MM.1S (cell line): ENCODE measurements at regions not wholly inside any gene's neighbourhood (a gene's known extent, or its start where the extent isn't known, plus 50 kb on each side); places are given as distances from the start of the nearest gene placed in this dataset.

ENCODE experiments used
- DNase-seq: peaks from one replicate; pipeline ENCODE4 v3.0.0-alpha.2; 2015
- H2AFZ ChIP-seq: fragments of 300-600 bp; sonication (generic); 2 replicates; pipeline ENCODE4 v1.6.0; 2016; ENCODE audit warnings: antibody characterized with exemption, low read length
- H3F3A ChIP-seq: fragments of 300-600 bp; sonication (generic); 2 replicates; pipeline ENCODE4 v1.6.1; 2016; ENCODE audit warnings: mild to moderate bottlenecking, antibody characterized with exemption, low read length, moderate library complexity, mixed read lengths; ENCODE audit not compliant: insufficient read depth
- H3K27ac ChIP-seq: fragments of 300-600 bp; sonication (generic); 2 replicates; pipeline ENCODE4 v1.5.1; 2016; ENCODE audit warnings: mild to moderate bottlenecking, low read length
- H3K27me3 ChIP-seq: fragments of 300-600 bp; sonication (generic); replicated peaks from 2 replicates; pipeline ENCODE4 v1.6.0; 2016; ENCODE audit warnings: low read length; ENCODE audit not compliant: insufficient read depth
- H3K36me3 ChIP-seq: fragments of 300-600 bp; sonication (generic); replicated peaks from 2 replicates; pipeline ENCODE4 v1.6.1; 2016; ENCODE audit warnings: mild to moderate bottlenecking, low read length, mixed read lengths; ENCODE audit not compliant: insufficient read depth
- H3K4me1 ChIP-seq: fragments of 300-600 bp; sonication (generic); 2 replicates; pipeline ENCODE4 v1.6.1; 2016; ENCODE audit warnings: low read length, mixed read lengths
- H3K4me2 ChIP-seq: fragments of 300-600 bp; sonication (generic); 2 replicates; pipeline ENCODE4 v1.6.0; 2016; ENCODE audit warnings: low read depth, low read length
- H3K4me3 ChIP-seq: fragments of 300-600 bp; sonication (generic); 2 replicates; pipeline ENCODE4 v1.5.1; 2016; ENCODE audit warnings: low read length, mixed read lengths
- H3K79me2 ChIP-seq: fragments of 300-600 bp; sonication (generic); 2 replicates; pipeline ENCODE4 v1.6.1; 2016; ENCODE audit warnings: mixed run types, low read length, mixed read lengths
- H3K9ac ChIP-seq: fragments of 300-600 bp; sonication (generic); 2 replicates; pipeline ENCODE4 v1.6.1; 2016; ENCODE audit warnings: low read length, mixed read lengths
- H3K9me2 ChIP-seq: fragments of 300-600 bp; sonication (generic); replicated peaks from 2 replicates; pipeline ENCODE4 v1.6.1; 2016; ENCODE audit warnings: mild to moderate bottlenecking, low read length, mixed read lengths; ENCODE audit not compliant: insufficient read depth
- H3K9me3 ChIP-seq: fragments of 300-600 bp; sonication (generic); replicated peaks from 2 replicates; pipeline ENCODE4 v1.6.1; 2016; ENCODE audit warnings: mild to moderate bottlenecking, low read length, mixed read lengths; ENCODE audit not compliant: insufficient read depth
- H4K20me1 ChIP-seq: fragments of 300-600 bp; sonication (generic); 2 replicates; pipeline ENCODE4 v1.6.1; 2016; ENCODE audit warnings: mild to moderate bottlenecking, low read length, moderate library complexity, mixed read lengths; ENCODE audit not compliant: insufficient read depth
- CTCF ChIP-seq: fragments of 300-600 bp; sonication (generic); IDR thresholded peaks from 2 replicates; pipeline ENCODE4 v1.5.1; 2016; ENCODE audit warnings: antibody characterized with exemption, low read length, mixed read lengths
- EZH2 ChIP-seq: fragments of 300-600 bp; sonication (generic); optimal IDR thresholded peaks from 2 replicates; pipeline ENCODE3; 2017; ENCODE audit warnings: low read depth, mild to moderate bottlenecking, antibody characterized with exemption, low read length, mixed read lengths
- EZH2phosphoT487 ChIP-seq: fragments of 300-600 bp; sonication (generic); IDR thresholded peaks from 2 replicates; pipeline ENCODE4 v1.6.1; 2018; ENCODE audit warnings: antibody characterized with exemption, low read length

- Histone ChIP-seq H3K36me3 (no peaks in the 10 kb centered on the region), H3K27ac (no peak overlapping the region), H3K9me2 (no peaks in the 10 kb centered on the region), H3K9me3 (no peaks in the 10 kb centered on the region), H4K20me1 (no peaks in the 10 kb centered on the region), H3K9ac (no peak overlapping the region), H3K79me2 (no peaks in the 10 kb centered on the region), H2AFZ (no peak overlapping the region), H3K4me1 (no peaks in the 10 kb centered on the region), H3F3A (no peaks in the 10 kb centered on the region), H3K4me2 (no peak overlapping the region), H3K4me3 (no peak overlapping the region), H3K27me3 (no peaks in the 10 kb centered on the region)
- DNase-seq, result no peak
- TF ChIP-seq CTCF (no peak), EZH2 (no peak), EZH2phosphoT487 (no peak)
Observed at GRCh38 chr4:19711871-19712270, 539.8 kb upstream of the SLIT2 start.

DNA sequence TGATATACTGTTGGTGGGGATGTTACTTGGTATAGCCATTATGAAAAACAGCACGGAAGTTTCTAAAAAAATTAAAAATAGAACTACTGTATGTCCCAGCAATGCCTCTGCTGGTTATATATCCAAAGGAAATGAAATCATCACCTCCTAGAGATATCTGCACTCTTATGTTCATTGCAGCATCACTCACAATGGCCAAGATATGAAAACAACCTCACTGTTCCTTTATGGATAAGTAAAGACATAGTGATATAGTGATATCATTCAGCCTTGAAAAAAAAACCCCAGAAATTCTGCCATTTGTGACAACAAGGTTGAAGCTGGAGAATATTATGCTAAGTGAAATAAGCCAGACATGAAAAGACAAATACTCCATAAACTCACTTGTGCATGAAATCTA is 543.8 kb upstream of the SLIT2 start:
- no peak overlapping the region for H3K9ac ChIP-seq
- H2AFZ ChIP-seq, result no peak overlapping the region
- TF ChIP-seq EZH2phosphoT487, result no peak
- no peak for TF ChIP-seq CTCF
- TF ChIP-seq EZH2, result no peak

DNA sequence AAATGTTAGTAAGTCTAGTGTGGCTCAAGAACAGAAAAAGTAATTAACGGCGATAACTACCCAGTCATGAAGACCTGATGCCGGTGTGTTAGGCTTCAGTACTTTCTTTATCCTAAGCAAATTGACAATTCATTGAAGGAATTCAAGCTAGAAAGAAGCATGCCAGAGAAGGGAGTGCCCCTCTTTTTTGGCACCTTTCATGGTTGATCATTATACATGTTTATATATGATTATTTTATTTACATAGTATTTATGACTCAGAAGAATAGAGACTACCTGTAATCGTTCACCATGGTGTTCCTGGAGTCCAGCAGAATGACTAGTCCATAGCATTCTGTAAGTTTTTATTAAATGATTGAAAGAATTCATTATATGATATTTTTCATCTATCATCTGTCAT is 548.3 kb upstream of the SLIT2 start:
- H3K9ac ChIP-seq, result no peak overlapping the region
- H3K9me3 ChIP-seq, result no peaks in the 10 kb centered on the region
- H3K9me2 ChIP-seq, result no peaks in the 10 kb centered on the region
- no peak overlapping the region for H3K4me3 ChIP-seq
- no peaks in the 10 kb centered on the region for H3K36me3 ChIP-seq
- DNase-seq, result no peak
- no peaks in the 10 kb centered on the region for H4K20me1 ChIP-seq
- H3K27ac ChIP-seq, result no peak overlapping the region
- TF ChIP-seq EZH2phosphoT487, result no peak
- TF ChIP-seq CTCF, result no peak
- TF ChIP-seq EZH2, result no peak
- H3F3A ChIP-seq, result no peaks in the 10 kb centered on the region
- H2AFZ ChIP-seq, result no peak overlapping the region
- H3K79me2 ChIP-seq, result no peaks in the 10 kb centered on the region
- no peaks in the 10 kb centered on the region for H3K27me3 ChIP-seq
- no peak overlapping the region for H3K4me2 ChIP-seq
- no peaks in the 10 kb centered on the region for H3K4me1 ChIP-seq

More for the DNA sequence above, 543.8 kb upstream of the SLIT2 start:
- DNase-seq, result no peak
- Histone ChIP-seq H3K9me3 (no peaks in the 10 kb centered on the region), H3K27ac (no peak overlapping the region), H3K4me2 (no peak overlapping the region), H4K20me1 (no peaks in the 10 kb centered on the region), H3K4me1 (no peaks in the 10 kb centered on the region), H3F3A (no peaks in the 10 kb centered on the region), H3K27me3 (no peaks in the 10 kb centered on the region), H3K4me3 (no peak overlapping the region), H3K79me2 (no peaks in the 10 kb centered on the region), H3K36me3 (no peaks in the 10 kb centered on the region), H3K9me2 (no peaks in the 10 kb centered on the region)
